CD4-positive, alpha-beta T cell (primary cell): ENCODE measurements at regions not wholly inside any gene's neighbourhood (a gene's known extent, or its start where the extent isn't known, plus 50 kb on each side); places are given as distances from the start of the nearest gene placed in this dataset.
"Not testable (repeated sequence)": the region's sequence is repeated elsewhere in the genome, so short reads cannot be mapped to it uniquely, and the experiment has no call there.

Experiments used
- ATAC-seq: fragments of 200-7000 bp; cut with Tn5 transposase; one replicate; pipeline ENCODE4 v1.10.0; 2022; ENCODE audit warnings: mild to moderate bottlenecking; ENCODE audit not compliant: poor library complexity
- CTCF ChIA-PET: fragments of 350-600 bp; sonication (Branson Sonifier 250); formaldehyde crosslinking; loops from one replicate; lab custom pipeline; 2021; ENCODE audit warnings: antibody characterized with exemption, inconsistent platforms; lab: Charles Lee
- POLR2A ChIA-PET: fragments of 350-600 bp; sonication (Branson Sonifier 250); formaldehyde crosslinking; loops from one replicate; lab custom pipeline; 2021; ENCODE audit warnings: antibody characterized with exemption, inconsistent platforms; lab: Charles Lee
- DNase-seq, 14 experiments: peaks; one replicate each; pipeline ENCODE4 v3.0.0-alpha.2; 2013 to 2020; ENCODE audit warnings: mixed read lengths in 2 of 14
- H3K27ac ChIP-seq, 2 donors: one replicate each; pipeline versions ENCODE4 v1.5.1 to v1.7.0; 2013; ENCODE audit warnings: low read length in 2 of 2, low read depth in 1 of 2, mild to moderate bottlenecking in 1 of 2
- H3K27me3 ChIP-seq, 2 experiments: 1 replicate in 1 of 2; 2 replicates in 1 of 2; pipeline versions ENCODE4 v1.6.1 to v1.7.0; 2013; ENCODE audit warnings: low read length in 2 of 2, control low read depth in 1 of 2, mild to moderate bottlenecking in 1 of 2, moderate library complexity in 1 of 2; ENCODE audit not compliant: insufficient read depth in 2 of 2, control insufficient read depth in 1 of 2
- H3K36me3 ChIP-seq: one replicate; pipeline ENCODE4 v1.6.1; 2013; ENCODE audit warnings: low read length, control low read depth; ENCODE audit not compliant: insufficient read depth
- H3K4me1 ChIP-seq: one replicate; pipeline ENCODE4 v1.6.1; 2013; ENCODE audit warnings: low read length, control low read depth; ENCODE audit not compliant: insufficient read depth
- H3K4me3 ChIP-seq: one replicate; pipeline ENCODE4 v1.5.1; 2013; ENCODE audit warnings: mild to moderate bottlenecking, low read length, moderate library complexity
- H3K9me3 ChIP-seq, 2 experiments: 1 replicate in 1 of 2; 2 replicates in 1 of 2; pipeline versions ENCODE4 v1.6.1 to v1.7.0; 2013; ENCODE audit warnings: low read length in 2 of 2, mild to moderate bottlenecking in 2 of 2, control low read depth in 1 of 2, moderate library complexity in 1 of 2; ENCODE audit not compliant: control insufficient read depth in 1 of 2, insufficient read depth in 1 of 2
- H3K27ac Mint-ChIP-seq: one replicate; pipeline ENCODE4 v1.8.0; 2020; ENCODE audit warnings: mixed read lengths
- H3K27me3 Mint-ChIP-seq: one replicate; pipeline ENCODE4 v1.8.0; 2021; ENCODE audit warnings: mixed read lengths
- H3K36me3 Mint-ChIP-seq: one replicate; pipeline ENCODE4 v1.8.0; 2021; ENCODE audit warnings: low read depth, mixed read lengths
- H3K4me1 Mint-ChIP-seq: one replicate; pipeline ENCODE4 v1.8.0; 2021; ENCODE audit warnings: low read depth, mixed read lengths
- H3K4me3 Mint-ChIP-seq: one replicate; pipeline ENCODE4 v1.8.0; 2020; ENCODE audit warnings: mild to moderate bottlenecking, mixed read lengths
- H3K9me3 Mint-ChIP-seq: one replicate; pipeline ENCODE4 v1.8.0; 2020; ENCODE audit warnings: mixed read lengths
- CTCF ChIP-seq: fragments of 200-600 bp; IDR thresholded peaks from one replicate; pipeline ENCODE4 v1.8.0; 2022; ENCODE audit warnings: antibody characterized with exemption, mild to moderate bottlenecking
- intact Hi-C, 2 experiments: fragments of 100-400 bp; cut with DNase I in 1 of 2; cut with micrococcal nuclease in 1 of 2; formaldehyde crosslinking; loops; one replicate each; pipeline versions ENCODE4 v1.15.1 to v1.9.0; 2023 to 2025; cut with DNase I, micrococcal nuclease

GRCh38 chr5:85648495-85648894 lies 969.2 kb upstream of the COX7C start:
- no peaks in the 10 kb centered on the region for H3K27me3 Mint-ChIP-seq

DNA sequence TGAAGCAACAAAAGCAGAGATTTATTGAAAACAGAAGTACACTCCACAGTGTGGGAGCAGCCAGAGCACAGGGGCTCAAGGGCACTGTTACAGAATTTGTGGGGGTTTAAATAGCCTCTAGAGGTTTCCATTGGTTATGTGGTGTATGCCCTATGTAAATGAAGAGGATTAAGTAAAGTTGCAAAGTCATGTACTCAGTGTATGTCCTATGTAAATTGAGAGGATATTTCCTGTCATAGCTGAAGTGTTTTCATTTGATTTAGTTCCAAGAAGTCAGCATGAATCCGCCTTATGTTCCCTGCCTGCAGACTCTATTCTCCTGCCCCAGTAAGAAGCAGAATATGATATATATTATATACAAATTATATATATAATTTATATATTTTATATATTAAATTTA lies 966.0 kb upstream of the COX7C start:
- intact Hi-C loops: no loop called here
- TF ChIP-seq CTCF: no peak
- Histone ChIP-seq H3K4me3 (no peak overlapping the region), H3K36me3 (no peaks in the 10 kb centered on the region), H3K9me3 (peaks cover 0 to 12% of the 10 kb centered on the region in 2 experiments), H3K4me1 (no peaks in the 10 kb centered on the region), H3K27ac (no peak overlapping the region), H3K27me3 (no peaks in the 10 kb centered on the region)
- Mint-ChIP-seq H3K4me1 (no peaks in the 10 kb centered on the region), H3K4me3 (no peak overlapping the region), H3K36me3 (no peaks in the 10 kb centered on the region), H3K27ac (no peak overlapping the region), H3K27me3 (no peaks in the 10 kb centered on the region), H3K9me3 (peaks cover 11% of the 10 kb centered on the region)
- DNase-seq (no peak), ATAC-seq (no peak)
- ChIA-PET POLR2A (no interaction called here), CTCF (no interaction called here)

More at GRCh38 chr5:85648495-85648894, 969.2 kb upstream of the COX7C start:
- Histone ChIP-seq H3K4me3 (no peak overlapping the region), H3K36me3 (no peaks in the 10 kb centered on the region), H3K9me3 (peaks cover 0 to 8% of the 10 kb centered on the region in 2 experiments), H3K27ac (no peak overlapping the region), H3K27me3 (no peaks in the 10 kb centered on the region), H3K4me1 (no peaks in the 10 kb centered on the region)
- intact Hi-C loops: no loop called here
- ChIA-PET POLR2A (no interaction called here), CTCF (no interaction called here)
- TF ChIP-seq CTCF: no peak
- Mint-ChIP-seq H3K4me3 (no peak overlapping the region), H3K36me3 (no peaks in the 10 kb centered on the region), H3K9me3 (peaks cover 2% of the 10 kb centered on the region), H3K27ac (no peak overlapping the region), H3K4me1 (no peaks in the 10 kb centered on the region)
- no peak for DNase-seq
- ATAC-seq: no peak

- H3K27ac ChIP-seq, H3K36me3 Mint-ChIP-seq, H3K27me3 Mint-ChIP-seq, DNase-seq, H3K4me3 ChIP-seq, H3K27me3 ChIP-seq, H3K4me1 ChIP-seq, H3K4me1 Mint-ChIP-seq, intact Hi-C loops, CTCF ChIA-PET, POLR2A ChIA-PET, H3K36me3 ChIP-seq, H3K9me3 ChIP-seq, H3K27ac Mint-ChIP-seq, H3K4me3 Mint-ChIP-seq, ATAC-seq: not testable (repeated sequence)
- peaks cover 13% of the 10 kb centered on the region for H3K9me3 Mint-ChIP-seq
These were observed 963.6 kb upstream of the COX7C start for GRCh38 chr5:85654144-85654543.

DNA sequence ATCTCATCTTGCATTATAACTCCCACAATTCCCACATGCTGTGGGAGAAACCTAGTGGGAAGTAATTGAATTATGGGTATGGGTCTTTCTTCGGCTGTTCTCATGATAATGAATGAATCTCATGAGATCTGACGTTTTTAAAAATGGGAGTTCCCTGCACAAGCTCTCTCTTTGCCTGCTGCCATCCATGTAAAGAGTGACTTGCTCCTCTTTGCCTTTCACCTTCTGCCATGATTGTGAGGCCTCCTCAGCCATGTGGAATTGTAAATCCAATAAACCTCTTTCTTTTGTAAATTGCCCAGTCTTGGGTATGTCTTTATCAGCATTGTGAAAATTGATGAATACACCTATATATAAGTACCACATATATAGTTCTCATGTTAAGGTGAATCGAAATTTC lies 961.7 kb upstream of the COX7C start:
- ChIA-PET POLR2A (no interaction called here), CTCF (no interaction called here)
- H3K4me1 ChIP-seq: no peaks in the 10 kb centered on the region
- H3K4me3 ChIP-seq: no peak overlapping the region
- ATAC-seq (no peak), DNase-seq (no peak)
- H3K9me3 ChIP-seq: peaks cover 0 to 6% of the 10 kb centered on the region in 2 experiments
- H3K27ac ChIP-seq: no peak overlapping the region
- Mint-ChIP-seq H3K36me3 (no peaks in the 10 kb centered on the region), H3K4me3 (no peak overlapping the region), H3K9me3 (peaks cover 13% of the 10 kb centered on the region), H3K4me1 (no peaks in the 10 kb centered on the region), H3K27ac (no peak overlapping the region), H3K27me3 (no peaks in the 10 kb centered on the region)
- intact Hi-C loops: no loop called here
- H3K36me3 ChIP-seq: no peaks in the 10 kb centered on the region
- no peak for TF ChIP-seq CTCF
- H3K27me3 ChIP-seq: no peaks in the 10 kb centered on the region

GRCh38 chr5:85657328-85657727 lies 960.4 kb upstream of the COX7C start:
- intact Hi-C loops, CTCF ChIA-PET, H3K27ac Mint-ChIP-seq, H3K36me3 ChIP-seq, H3K4me1 ChIP-seq, H3K9me3 ChIP-seq, H3K36me3 Mint-ChIP-seq, DNase-seq, H3K4me3 Mint-ChIP-seq, ATAC-seq, H3K4me1 Mint-ChIP-seq, H3K27me3 ChIP-seq, POLR2A ChIA-PET, H3K27me3 Mint-ChIP-seq, H3K4me3 ChIP-seq, H3K27ac ChIP-seq: not testable (repeated sequence)
- H3K9me3 Mint-ChIP-seq: peaks cover 11% of the 10 kb centered on the region
